HCEC 1CT (cell line): ENCODE measurements at regions not wholly inside any gene's neighbourhood (a gene's known extent, or its start where the extent isn't known, plus 50 kb on each side); places are given as distances from the start of the nearest gene placed in this dataset.

Source experiments
- DNase-seq: peaks from one replicate; pipeline ENCODE4 v3.0.0-alpha.2; 2017

DNA sequence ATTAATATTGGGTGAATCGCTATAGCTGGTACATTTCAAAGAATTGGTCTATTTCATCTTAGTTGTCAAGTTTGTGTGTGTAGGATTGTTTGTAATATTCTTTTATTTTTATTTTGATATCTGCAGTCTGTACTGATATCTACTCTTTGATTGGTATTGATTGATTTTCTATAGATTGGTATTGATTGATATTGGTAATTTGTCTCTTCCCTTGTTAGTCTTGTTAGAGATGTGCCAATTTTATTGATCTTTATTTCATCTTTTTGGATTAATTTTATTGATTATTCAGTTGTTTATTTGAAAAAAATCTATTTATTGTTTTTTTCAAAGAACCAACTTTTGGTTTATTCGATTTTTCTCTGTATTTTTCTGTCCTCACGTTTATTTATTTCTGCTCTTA, 61.4 kb downstream of the TM2D3 start:
- DNase-seq = no peak

DNA sequence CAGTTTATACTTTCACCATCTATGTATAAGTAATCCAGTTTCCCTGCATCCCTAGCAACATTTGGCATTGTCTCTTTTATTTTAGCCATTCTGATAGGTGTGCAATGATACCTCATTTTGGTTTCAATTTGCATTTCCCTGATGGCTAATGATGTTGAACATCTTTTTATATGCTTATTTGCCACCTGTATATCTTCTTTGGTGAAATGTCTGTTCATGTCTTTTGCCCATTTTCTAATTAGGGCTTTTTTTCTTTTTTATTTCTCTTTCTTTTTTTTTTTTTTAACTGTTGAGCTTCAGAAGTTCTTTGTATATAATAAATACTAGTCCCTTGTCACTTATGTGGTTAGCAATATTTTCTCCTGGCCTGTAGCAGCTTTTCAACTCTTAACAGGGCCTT, 68.9 kb downstream of the TM2D3 start:
- DNase-seq = no peak

DNA sequence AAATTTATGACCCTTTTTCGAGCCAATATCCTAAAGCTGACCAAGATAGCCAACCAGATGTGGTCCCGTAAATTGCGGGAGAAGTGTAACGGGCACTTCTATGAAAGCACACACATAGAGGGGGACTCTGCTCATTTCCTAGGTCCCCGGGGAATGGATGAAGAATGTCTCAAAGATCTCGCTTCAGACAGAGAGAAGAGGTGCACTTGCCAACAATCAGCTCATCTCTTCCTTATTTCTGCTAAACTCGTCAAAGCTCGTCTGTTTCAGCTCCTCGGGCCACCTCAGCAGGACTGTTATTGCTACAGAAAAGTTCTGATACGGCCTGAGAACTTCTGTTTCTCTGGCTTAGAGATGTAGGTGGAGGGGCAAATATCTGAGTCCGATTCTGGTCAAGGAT, 71.8 kb downstream of the TM2D3 start:
- no peak for DNase-seq

DNA sequence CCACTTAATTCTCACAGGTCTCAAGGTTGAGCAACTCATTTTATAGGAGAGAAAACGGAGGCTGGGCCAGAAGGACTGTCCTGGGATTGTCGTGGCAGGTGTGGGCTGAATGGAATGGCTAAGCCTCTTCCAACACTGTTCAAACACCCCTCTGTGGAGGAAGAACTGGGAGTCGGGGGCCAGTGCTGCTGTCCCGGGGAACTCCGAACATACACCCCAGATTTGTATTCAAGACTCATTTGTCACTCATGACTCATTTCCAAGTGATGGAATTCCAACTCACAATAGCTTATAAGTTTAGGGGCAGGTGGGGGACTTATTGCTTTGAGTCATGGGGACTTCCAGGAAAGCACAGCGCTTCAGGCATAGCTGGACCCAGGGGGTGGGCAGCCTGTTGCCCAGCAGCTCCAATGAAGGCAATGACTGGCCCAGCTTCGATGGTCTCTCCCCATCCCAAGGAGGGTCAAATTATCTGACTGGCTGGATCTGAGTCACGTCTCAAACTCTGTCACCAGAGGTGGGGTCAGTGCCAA, 72.5 kb downstream of the TM2D3 start:
- peak; percentile 55 for DNase-seq

DNA sequence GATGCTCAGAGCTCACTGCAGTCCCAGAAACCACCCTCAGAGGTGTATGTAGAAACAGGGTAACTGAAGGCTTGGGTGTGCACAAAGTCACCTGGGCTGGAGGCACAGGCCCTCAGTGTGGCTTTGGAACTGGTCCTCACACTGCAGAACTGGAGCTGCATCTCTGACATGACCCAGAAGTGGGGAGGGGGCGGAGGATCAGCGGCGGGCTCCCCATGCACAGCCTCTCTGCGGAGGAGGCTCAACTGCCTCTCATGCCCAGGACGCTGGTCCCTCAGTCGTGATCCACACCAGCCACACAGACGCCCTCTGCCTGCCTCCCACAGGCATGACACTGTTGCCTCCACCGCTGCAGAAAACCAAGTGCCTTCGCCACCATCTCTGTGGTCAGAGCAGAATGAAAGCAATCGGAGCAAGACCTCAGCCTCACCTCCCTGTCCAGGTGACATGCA, 73.7 kb downstream of the TM2D3 start:
- DNase-seq = peak; percentile 34

DNA sequence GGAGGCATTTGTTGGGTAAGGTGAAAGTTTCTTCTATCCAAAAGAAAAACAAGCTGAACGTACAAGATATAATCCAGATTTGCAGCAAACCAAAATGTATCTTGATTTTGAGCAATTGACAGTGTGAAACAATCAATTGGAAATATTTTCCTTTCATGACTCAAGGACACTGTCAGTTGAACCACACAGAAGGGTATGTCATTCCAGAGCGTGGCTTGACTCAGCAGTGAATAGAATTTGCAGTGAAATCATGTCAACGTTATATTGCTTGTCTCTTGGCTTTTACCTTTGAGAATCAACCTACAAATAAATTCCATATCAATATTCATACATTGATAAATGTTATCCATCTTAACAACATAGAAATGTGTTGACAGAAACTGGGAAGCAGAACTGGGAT, 78.2 kb downstream of the TM2D3 start:
- no peak for DNase-seq

DNA sequence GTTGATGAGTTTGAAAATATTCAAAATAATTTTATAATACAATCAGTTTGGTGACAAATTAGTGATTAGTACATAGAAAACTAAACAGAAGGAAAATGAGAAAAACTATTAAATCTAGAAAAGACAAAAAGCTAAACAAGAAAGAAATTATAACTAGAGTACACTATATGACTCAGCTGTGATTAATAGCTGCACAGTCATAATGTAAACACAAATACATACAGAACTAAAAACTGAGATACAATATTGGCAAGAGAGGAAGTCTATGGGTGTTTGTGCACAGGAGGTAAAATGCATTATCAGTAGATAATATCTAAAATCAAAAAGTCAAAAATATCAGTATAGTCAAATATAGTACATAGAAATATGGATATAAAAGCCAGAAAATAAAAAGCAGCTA, 80.7 kb upstream of the PCSK6 start:
- peak; percentile 42 for DNase-seq

DNA sequence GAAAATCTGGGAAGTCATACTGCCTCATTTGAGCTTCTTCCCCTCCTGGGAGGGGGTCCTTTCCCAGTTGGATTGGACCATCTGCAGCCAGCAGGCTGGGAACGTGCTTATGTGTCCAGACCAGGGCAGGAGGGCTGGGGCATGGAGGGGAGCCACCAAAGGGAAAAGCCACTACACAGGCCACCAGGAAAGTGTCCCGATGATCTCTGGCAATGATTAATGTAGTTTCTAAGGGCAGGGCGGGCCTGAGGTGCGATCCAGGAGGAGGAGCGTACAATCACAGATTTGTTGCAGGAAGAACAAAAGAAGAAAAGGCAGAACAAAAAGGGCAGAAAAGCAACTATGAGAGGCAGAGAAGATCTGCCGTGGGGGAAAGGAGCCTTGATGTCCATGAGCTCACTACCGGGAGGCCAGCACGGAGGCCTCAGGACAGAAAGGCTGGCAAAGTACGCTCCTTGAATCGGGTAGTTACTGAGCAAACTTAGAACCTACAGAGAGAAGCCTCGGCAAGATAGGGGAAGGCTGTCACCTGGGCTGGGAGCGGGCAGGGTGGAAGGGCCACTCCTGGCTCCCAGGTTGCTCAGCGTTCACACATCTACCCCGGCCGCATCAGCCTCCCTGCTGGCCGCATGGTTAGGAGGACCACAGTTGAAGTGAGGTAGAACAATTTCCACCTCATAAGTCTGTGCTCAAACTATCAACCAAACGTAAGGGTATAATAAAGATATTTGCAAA, 79.5 kb upstream of the PCSK6 start:
- no peak for DNase-seq

DNA sequence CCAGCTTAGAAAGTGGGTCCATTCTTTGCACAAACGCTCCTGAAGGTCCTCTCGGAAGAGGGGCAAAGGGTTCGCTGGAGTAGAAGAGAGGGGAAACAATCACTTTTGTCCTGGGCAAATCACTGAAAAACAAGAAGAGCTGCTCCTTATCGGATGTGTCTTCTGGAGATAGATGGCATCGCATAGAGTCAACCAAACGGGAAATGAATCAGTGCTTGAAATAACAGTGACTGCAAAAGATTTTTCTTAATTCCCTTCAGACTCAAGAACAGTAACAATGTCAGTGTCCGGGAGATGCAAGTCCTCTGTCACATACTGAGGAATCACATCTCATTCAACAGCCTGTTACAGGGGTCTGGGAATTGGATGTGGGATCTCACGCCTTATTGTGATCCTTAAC, 78.8 kb upstream of the PCSK6 start:
- DNase-seq = no peak

DNA sequence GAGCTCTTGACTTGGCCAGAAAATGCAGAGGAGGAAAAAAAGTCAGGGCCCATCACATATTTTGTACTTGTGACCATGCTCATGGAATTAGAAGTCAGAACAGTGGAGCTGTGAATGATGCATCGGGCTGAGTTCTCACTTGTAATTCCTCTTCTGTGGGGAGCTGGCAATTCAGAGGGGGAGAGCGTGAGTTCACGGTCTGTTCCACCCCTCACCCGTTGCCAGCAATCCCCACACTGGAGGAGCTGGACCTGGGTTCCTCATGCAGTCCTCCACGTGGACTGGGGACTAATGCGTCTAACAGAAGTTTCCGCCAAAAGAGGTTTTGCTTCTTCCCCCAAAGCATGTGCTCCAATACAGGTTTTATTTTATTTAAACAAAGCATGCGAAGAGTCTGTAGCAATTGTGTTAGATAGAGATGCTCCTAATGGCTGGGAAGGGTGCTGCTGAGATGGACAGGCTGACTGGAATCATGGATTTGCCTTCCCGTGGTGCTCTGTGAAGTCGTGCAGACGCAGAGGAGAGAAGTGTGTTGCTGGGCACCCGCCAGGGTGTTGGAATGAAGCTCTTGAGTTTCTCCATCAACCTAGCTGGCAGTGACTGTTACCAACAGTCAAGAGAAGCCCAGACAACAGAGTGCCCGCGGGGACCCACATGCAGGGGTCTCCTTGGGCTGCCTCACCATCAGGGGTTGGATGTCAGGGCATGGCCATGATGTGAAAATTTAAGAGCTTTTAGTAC, 77.4 kb upstream of the PCSK6 start:
- no peak for DNase-seq

DNA sequence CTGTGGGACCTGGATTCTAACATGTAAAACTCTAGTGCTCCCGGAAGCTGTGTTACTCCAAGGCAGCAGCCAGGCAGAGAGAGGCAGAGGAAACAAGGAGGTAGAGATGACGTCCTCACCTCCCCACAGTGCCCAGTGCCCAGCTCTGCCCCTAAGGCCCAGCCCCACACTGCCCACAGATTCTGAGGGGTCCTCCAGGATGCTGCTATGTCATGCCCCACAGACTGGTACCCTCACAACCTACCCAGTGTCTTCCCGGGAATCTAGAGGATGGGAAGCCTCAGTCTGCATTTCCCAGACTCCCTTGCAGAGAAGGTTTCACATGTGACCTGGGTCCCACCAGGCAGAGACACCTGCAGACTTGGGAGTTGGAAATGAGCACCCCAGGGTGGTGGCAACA, 75.9 kb upstream of the PCSK6 start:
- DNase-seq = no peak

DNA sequence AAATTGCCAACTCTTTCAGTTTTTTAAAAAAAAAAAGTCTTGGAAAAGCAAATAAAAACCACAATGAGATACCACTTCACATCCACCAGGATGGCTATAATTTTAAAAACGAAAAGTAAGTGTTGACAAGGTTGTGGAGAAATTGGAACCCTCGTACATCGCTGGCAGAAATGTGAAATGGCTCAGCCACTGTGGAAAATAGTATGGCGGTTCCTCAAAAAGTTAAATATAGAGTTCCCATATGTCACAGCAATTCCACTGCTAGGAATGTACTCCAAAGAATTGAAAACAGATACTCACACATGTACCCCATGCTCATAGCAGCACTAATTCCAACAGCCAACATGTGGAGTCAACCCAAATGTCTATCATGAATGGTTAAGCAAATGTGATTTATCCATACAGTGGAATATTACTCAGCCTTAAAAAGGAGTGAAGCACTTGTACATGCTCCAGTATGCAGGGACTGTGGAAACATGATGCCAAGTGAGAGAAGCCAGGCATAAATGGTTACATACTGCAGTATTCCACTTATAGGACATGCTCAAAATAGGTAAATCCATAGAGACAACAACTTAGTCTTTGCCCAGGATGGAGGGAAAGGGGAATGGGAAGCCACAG, 73.8 kb upstream of the PCSK6 start:
- no peak for DNase-seq

DNA sequence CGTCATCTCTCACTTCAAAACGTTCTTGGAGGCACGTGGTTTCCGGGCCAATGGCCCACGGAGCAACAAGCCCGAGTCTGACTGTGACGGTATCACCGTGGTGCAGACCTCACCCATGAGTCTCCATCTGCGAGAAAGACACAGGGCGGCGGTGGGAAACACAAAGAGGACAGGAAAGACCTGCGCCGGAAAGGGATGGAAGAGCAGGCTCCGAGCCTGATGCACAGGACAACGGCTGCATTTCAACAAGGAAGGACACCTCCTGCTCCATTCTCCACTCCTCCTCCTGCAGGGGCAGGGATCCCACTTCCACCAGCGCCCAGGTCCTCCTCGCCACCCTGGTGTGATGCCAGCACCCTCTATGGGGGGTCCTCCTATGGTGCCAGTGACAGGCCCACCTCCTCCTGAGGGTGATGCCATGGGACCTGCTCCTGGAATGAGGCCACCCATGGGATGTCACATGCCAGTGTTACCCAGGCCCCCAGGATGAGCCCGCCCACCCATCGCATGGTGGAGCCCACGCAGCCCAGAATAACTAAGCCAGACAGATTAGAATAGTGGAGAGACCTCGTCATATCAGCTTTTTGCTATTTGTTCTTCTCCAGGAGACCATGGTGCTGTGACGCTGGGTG, 73.0 kb upstream of the PCSK6 start:
- DNase-seq = no peak

DNA sequence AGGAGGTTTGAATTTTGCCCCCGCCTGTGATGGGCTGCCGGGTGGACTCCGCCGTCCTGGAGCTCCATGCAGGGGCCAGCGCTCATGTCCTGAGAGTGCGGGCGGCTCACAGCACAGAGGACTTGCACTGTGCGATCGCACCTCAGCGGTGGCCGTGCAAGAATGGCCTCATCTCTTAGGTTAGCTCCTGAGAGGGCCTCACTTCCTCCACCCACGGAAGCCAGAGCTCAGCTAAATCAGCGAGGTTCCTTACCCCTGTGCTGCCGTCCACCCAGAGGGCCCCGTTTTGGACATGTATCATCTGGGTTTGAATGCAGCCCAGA, 72.0 kb upstream of the PCSK6 start:
- no peak for DNase-seq

DNA sequence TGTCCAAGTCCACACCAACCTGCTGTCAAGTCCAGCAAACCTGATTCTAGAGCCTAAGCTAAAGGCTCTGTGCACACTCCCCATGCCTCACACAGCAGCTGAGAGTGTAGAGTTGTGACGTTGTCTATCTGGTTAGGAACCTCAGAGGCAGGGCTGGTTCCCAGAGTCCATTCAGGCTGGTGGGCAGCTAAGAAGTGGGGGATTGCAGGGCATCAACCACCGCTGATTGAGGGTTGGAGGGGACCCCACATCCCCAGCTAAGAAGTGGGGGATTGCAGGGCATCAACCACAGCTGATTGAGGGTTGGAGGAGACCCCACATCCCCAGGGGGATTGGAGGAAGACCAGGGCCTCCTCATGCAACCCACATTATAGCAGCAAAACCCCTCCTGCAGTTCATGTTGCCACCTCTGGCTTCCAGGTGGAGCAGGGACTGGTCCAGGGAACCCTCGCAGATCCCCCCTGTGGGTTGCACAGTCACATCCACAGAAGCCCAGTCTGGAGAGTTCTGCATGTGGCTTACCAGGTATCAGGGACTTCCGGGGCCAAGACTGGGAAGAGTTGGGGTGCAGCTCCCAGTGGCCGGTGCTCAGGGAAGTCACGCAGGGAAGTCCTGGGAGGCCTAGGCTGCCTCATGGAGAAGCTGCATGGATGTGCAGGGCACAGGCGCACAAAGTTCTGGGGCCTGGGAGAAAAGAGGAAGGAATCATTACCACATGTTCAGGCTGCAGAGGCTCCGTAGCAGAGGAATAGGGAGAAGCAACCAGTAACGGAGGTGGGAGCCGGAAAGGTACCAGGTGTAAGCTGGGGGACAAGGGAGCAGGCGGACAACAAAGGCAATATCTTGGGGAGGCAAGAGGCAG, 71.4 kb upstream of the PCSK6 start:
- DNase-seq = no peak

DNA sequence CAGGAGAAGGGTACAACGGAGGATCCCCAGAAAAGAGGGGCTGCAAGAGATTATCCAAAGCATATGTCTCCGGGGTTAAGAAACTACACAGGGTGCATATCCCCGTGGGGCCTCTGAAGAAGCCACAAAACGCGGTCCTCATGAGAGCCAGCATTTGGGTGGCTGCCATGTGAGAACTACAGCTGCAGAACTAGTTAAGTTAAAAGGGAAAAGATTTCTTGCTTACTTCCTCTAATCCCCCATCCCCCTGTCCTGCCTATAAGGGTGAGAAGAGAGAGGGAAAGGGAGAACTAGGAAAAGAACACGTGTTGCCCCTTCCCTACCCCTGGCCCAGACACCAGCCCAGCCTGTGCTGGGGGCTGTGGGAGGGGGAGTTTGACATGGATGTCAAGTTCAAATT, 70.4 kb upstream of the PCSK6 start:
- no peak for DNase-seq

DNA sequence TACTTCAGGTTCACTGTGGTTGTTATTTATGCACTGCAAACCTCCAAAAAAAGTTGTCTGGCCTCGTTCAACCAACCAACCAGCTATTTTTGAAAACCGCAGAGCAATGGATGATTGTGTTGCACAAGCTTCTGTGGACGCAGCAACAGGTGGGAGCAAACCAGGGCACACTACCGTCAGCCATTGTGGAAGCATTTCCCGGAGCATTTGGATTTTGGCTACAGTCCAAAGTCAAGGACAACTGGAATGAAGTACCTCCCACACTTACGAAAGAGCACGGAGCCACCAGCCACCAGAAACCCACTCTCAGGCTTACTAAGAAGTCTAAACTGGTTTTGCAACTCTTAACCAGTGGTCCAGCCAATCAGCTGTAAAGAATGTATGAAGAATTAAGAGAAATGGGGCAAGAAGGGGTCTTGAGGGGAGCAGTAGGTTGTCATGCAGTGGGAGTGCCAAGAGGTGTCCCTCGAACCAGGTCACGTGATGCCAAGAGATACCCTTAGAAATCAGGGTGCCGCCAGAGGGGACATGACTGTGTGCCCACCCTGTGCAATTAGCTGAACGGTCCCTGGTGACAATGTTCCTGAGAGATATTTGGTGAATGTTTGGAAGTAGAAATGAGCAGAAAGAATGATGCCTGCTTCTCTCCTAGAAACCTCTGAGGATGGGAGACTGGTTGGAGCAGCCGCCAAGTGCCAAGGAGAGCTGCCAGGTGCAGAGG, 68.9 kb upstream of the PCSK6 start:
- DNase-seq = no peak

DNA sequence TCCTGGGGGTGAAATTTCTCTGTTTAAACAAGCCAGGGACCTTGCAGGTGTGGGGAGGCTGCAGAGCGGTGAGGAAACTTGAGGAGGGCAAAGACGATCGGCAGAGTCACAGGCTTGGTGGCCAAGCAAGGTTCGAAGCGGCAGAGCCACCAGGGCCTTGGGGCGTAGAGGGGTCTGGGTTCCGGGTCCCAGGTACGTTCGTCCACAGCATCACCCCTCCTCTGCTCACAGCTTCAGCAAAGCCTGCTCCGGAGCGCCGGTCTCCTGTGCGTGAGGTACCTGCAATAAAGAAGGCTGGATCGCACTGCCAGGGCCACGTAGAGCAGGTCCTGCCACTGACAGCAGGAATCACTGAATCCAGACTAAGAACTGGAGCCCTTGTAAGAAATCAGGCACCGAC, 66.8 kb upstream of the PCSK6 start:
- no peak for DNase-seq

DNA sequence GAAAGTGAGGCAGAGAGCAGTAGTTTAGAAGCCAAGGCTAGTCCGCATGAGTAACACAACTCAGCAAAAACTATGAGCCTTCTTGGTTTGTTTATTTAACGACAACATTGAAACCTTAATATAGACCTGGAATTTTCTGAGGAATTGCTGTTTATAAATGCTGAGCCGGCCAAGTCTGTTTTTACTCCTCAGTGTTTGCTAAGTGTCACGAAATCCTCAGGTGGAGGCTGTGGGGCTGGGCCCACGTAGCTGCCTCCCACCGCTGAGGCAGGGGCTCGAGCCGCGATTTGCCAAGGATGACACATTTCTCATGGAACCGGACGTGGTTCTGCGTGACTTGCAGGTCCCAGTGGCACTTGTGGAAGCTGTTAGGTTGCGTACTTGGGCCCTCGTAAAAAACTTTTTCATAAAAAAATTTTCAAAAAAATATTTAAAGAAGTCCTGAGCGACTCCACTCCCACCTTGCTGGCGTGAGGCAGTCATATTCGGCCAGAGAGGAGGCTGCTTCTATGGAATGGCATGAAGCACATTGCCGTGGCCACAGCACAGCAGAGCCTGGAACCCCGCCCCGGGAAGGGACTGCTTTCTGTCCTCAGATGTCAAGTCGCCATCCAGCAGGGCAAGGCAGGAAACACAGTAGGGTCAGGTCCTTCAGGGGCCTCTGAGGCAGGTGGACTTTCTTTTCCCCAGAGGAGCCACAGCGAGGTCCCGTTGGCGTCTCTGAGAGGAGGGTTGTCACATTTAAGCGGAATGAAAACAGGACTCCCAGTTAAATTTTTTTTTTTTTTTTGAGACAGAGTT, 64.8 kb upstream of the PCSK6 start:
- no peak for DNase-seq

DNA sequence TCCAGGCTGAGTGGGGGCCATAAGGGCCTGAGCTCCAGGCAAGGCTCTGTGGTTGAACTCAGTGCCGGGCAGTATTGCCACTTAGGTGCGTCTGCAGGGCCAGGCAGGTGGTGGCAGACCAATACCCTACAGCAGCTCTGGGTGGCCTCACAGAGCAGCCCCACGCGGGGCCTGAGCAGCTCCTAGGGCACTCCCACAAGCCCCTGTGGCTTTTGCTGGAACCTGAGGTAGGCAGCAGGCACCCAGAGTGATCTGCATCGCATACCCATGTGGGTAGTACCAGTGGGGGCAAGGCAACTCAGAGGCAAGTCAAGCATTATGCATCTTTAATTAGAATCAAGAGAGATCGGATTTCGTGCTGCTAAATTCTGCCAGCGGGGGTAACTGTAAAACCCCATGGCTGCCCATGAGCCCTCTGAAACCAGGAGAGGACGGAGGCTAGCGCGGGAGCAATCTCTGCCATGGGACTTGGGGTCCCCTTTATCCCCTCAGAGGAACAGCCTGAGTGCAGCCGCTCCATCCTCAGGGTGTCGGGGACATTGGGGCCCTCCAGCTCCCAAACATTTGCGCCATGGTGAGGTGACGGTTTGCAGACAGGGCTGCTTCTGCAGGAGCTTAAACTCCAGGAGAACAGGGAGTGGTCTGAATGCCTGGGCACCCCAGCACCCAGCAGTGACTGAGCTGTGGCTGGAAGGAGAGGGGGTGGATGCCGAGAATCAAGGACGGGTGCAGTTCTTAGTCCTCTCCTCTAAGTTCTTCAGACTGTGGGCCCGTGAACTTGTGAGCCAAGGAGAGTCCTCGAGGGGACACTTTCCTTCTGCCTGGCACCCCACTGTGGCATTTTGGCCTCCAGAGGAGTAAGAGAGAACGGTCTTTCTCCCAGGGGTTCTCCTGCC, 62.4 kb upstream of the PCSK6 start:
- DNase-seq = no peak
